HUDEP-2 (cell line): ENCODE measurements at regions not wholly inside any gene's neighbourhood (a gene's known extent, or its start where the extent isn't known, plus 50 kb on each side); places are given as distances from the start of the nearest gene placed in this dataset.

Source experiments
- DNase-seq, 76 experiments: peaks; one replicate each; lab custom pipeline; 2025; ENCODE audit not compliant: unreplicated experiment in 76 of 76; lab: John Stamatoyannopoulos, UW

- DNase-seq = no peak
Observed at GRCh38 chr18:22260208-22260820, 90.9 kb downstream of the GATA6 start.

- no peak for DNase-seq
Observed at GRCh38 chr18:22257022-22257543, 87.7 kb downstream of the GATA6 start.

- no peak for DNase-seq
Observed at GRCh38 chr18:22254088-22254487, 84.7 kb downstream of the GATA6 start.

- DNase-seq = no peak
Observed at GRCh38 chr18:22253676-22254075, 84.3 kb downstream of the GATA6 start.

- no peak for DNase-seq
Observed at GRCh38 chr18:22253156-22253555, 83.8 kb downstream of the GATA6 start.
